ENCODE measurements at regions not wholly inside any gene's neighbourhood (a gene's known extent, or its start where the extent isn't known, plus 50 kb on each side); places are given as distances from the start of the nearest gene placed in this dataset.

- DNase-seq, result no peak
Observed at GRCh38 chr14:29126865-29127264, 360.3 kb downstream of the FOXG1 start.

GRCh38 chr14:29140016-29140415 is 373.4 kb downstream of the FOXG1 start:
- no peak for DNase-seq

GRCh38 chr14:29144621-29145020 is 378.0 kb downstream of the FOXG1 start:
- no peak for DNase-seq

GRCh38 chr14:29148221-29148620 is 381.6 kb downstream of the FOXG1 start:
- no peak for DNase-seq

GRCh38 chr14:29149798-29150197 is 383.2 kb downstream of the FOXG1 start:
- DNase-seq, result no peak

GRCh38 chr14:29150659-29151058 is 384.1 kb downstream of the FOXG1 start:
- no peak for DNase-seq

GRCh38 chr14:29156096-29156495 is 389.5 kb downstream of the FOXG1 start:
- DNase-seq, result no peak

- DNase-seq, result no peak
Observed at GRCh38 chr14:29161593-29161992, 395.0 kb downstream of the FOXG1 start.

GRCh38 chr14:29163109-29163508 is 396.5 kb downstream of the FOXG1 start:
- no peak for DNase-seq

GRCh38 chr14:29165431-29165830 is 398.8 kb downstream of the FOXG1 start:
- DNase-seq, result no peak

- DNase-seq, result no peak
Observed at GRCh38 chr14:29166507-29166906, 399.9 kb downstream of the FOXG1 start.

GRCh38 chr14:29168149-29168548 is 401.6 kb downstream of the FOXG1 start:
- no peak for DNase-seq

- no peak for DNase-seq
Observed at GRCh38 chr14:29169408-29169807, 402.8 kb downstream of the FOXG1 start.

GRCh38 chr14:29175706-29176105 is 409.1 kb downstream of the FOXG1 start:
- no peak for DNase-seq

GRCh38 chr14:29176876-29177275 is 410.3 kb downstream of the FOXG1 start:
- DNase-seq, result no peak

GRCh38 chr14:29178971-29179370 is 412.4 kb downstream of the FOXG1 start:
- no peak for DNase-seq

GRCh38 chr14:29191092-29191491 is 424.5 kb downstream of the FOXG1 start:
- no peak for DNase-seq

- DNase-seq, result no peak
Observed at GRCh38 chr14:29197557-29197956, 431.0 kb downstream of the FOXG1 start.

GRCh38 chr14:29205658-29206057 is 439.1 kb downstream of the FOXG1 start:
- no peak for DNase-seq

GRCh38 chr14:29215853-29216252 is 449.3 kb downstream of the FOXG1 start:
- no peak for DNase-seq

GRCh38 chr14:29216268-29217232 is 450.0 kb downstream of the FOXG1 start:
- peak; percentile 46 for DNase-seq

- no peak for DNase-seq
Observed at GRCh38 chr14:29217813-29218450, 451.3 kb downstream of the FOXG1 start.

- DNase-seq, result peak; percentile 38
Observed at GRCh38 chr14:29220072-29220471, 453.5 kb downstream of the FOXG1 start.

GRCh38 chr14:29220566-29220965 is 454.0 kb downstream of the FOXG1 start:
- no peak for DNase-seq

All from retina (tissue), 1 donor.